GM21529 (cell line): ENCODE measurements at regions not wholly inside any gene's neighbourhood (a gene's known extent, or its start where the extent isn't known, plus 50 kb on each side); places are given as distances from the start of the nearest gene placed in this dataset.

Experiments used
- ATAC-seq: cut with Tn5 transposase; IDR thresholded peaks from one replicate; pipeline ENCODE4 v1.9.1; 2021; ENCODE audit not compliant: unreplicated experiment

DNA sequence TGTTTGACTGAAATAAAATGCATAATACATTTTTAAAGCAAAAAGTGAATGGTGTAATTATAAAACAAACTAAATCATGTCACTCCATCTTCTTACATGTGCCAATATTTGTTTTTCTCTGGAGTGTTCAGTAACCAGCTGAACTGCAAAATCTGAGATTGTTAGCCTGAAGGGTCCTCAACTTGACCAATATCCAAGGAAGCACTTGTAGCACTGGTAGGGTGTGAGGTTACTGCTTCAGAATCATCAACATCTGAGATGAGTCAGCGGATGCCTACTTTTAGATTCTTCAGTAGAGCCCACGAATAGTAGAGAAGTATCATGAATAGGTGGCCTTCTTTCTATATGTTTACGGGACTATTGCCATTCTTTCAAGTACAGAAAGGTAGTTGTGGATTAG is 226.7 kb downstream of the TLE4 start:
- ATAC-seq, result no peak

- ATAC-seq, result no peak
Measured at GRCh38 chr9:79796411-79796810, 224.6 kb downstream of the TLE4 start.

DNA sequence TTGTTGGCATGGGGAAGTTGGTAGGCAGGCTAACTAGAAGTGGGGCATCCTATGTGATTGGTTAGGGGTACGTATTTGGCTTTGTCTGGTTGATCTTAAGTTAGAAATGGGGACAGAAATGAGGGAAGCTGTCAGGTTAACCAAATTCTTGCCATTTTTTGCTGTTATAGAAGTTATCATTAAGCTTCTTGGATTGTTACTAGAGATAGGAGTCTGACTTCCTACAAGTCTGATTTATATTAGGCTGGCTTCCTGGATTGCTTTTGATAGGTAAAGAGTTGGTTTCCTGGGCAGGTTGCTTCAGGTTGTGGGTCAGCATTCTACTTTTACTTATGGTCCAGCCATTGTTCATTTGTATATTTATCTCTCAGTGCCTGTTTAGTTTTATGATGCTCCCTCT is 216.9 kb downstream of the TLE4 start:
- ATAC-seq, result no peak

DNA sequence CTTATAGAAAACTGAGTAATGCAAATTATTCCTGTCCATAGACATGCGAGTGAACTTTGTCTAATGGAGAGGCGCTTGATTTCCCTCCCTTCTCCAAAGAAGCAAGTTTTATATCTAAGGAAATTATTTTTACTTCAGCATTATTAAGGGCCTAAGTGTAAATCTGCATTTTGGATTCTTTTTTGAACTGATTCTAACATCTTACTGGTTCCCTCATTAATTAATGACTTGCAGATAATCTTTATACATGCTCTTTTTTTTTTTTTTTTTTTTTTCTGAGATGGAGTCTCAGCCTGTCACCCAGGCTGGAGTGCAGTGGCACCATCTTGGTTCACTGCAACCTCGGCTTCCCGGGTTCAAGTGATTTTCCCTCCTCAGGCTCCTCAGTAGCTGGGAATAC is 209.5 kb downstream of the TLE4 start:
- no peak for ATAC-seq

DNA sequence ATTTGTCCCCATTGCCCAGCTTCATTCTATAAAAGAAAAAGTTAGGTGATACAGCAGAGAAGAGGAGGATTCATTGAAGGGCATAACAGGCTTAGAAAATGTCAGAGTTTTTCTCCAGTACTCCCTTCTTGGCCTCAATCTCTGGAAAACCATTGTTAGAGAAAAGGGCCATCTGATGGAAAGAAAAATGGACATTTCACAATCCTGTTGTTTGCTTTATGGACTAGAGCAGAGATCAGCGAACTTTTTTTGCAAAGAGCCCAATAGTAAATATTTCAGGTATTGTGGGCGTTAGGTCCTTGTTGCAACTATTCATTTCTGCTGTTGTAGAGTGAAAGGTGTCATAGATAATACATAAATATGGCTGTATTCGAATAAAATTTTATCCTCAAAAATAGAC is 208.8 kb downstream of the TLE4 start:
- no peak for ATAC-seq

DNA sequence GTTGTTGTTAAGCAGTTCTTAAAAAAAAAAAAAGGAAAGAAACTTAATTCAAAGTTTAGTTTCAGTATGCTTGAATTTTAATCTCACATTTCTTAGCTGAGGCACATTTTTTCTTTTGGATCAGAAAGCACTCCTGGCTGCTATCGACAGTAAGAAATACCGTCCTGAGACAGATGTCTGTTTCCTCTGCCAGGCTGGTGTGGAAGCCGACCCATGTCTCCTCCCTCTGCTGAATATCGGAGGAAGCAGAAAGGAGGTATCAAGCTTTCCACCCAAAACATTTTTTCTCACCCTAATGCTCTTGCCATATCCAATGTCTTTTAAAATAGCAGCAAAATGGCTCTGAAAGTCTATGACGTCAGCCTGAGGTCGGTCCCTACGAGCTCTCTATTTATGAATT is 208.1 kb downstream of the TLE4 start:
- ATAC-seq, result no peak

GRCh38 chr9:79778581-79778980 is 206.8 kb downstream of the TLE4 start:
- no peak for ATAC-seq

- no peak for ATAC-seq
Measured at GRCh38 chr9:79776581-79776980, 204.8 kb downstream of the TLE4 start.
